ENCODE measurements at regions not wholly inside any gene's neighbourhood (a gene's known extent, or its start where the extent isn't known, plus 50 kb on each side); places are given as distances from the start of the nearest gene placed in this dataset.

GRCh38 chr20:48153103-48153502 lies 367.8 kb upstream of the SULF2 start:
- TF ChIP-seq CTCF (IDR thresholded peaks at IDR 0.05; ENCODE audit: low read depth, low read length), result no peak

GRCh38 chr20:48150568-48150967 lies 365.3 kb upstream of the SULF2 start:
- no peak overlapping the region for H3K4me3 ChIP-seq
- H3K27me3 ChIP-seq, result peaks cover 2% of the 10 kb centered on the region
- H3K4me1 ChIP-seq (ENCODE audit: low read depth), result no peaks in the 10 kb centered on the region
- no peak for DNase-seq (ENCODE audit: low read depth in 1 of 2, low spot score in 1 of 2)
- no peak overlapping the region for H3K27ac ChIP-seq
- no peak for TF ChIP-seq CTCF (IDR thresholded peaks at IDR 0.05; ENCODE audit: low read depth, low read length)
- H3K9me3 ChIP-seq (ENCODE audit: low read depth), result no peaks in the 10 kb centered on the region
- no peaks in the 10 kb centered on the region for H3K36me3 ChIP-seq

More at GRCh38 chr20:48153103-48153502, 367.8 kb upstream of the SULF2 start:
- Histone ChIP-seq H3K27ac (no peak overlapping the region), H3K36me3 (no peaks in the 10 kb centered on the region), H3K27me3 (peaks cover 2% of the 10 kb centered on the region), H3K9me3 (ENCODE audit: low read depth) (no peaks in the 10 kb centered on the region), H3K4me3 (no peak overlapping the region), H3K4me1 (ENCODE audit: low read depth) (no peaks in the 10 kb centered on the region)
- no peak for DNase-seq (ENCODE audit: low read depth in 1 of 2, low spot score in 1 of 2)

- no peaks in the 10 kb centered on the region for H3K36me3 ChIP-seq
- no peaks in the 10 kb centered on the region for H3K4me1 ChIP-seq (ENCODE audit: low read depth)
- no peaks in the 10 kb centered on the region for H3K9me3 ChIP-seq (ENCODE audit: low read depth)
- H3K4me3 ChIP-seq, result no peak overlapping the region
- no peak for TF ChIP-seq CTCF (IDR thresholded peaks at IDR 0.05; ENCODE audit: low read depth, low read length)
- DNase-seq (ENCODE audit: low read depth in 1 of 2, low spot score in 1 of 2), result no peak
- peaks cover 2% of the 10 kb centered on the region for H3K27me3 ChIP-seq
- no peak overlapping the region for H3K27ac ChIP-seq
Observed at GRCh38 chr20:48149902-48150301, 364.6 kb upstream of the SULF2 start.

GRCh38 chr20:48148916-48149672 lies 363.8 kb upstream of the SULF2 start:
- no peak overlapping the region for H3K4me3 ChIP-seq
- no peak for TF ChIP-seq CTCF (IDR thresholded peaks at IDR 0.05; ENCODE audit: low read depth, low read length)

GRCh38 chr20:48148020-48148419 lies 362.7 kb upstream of the SULF2 start:
- Histone ChIP-seq H3K9me3 (ENCODE audit: low read depth) (no peaks in the 10 kb centered on the region), H3K4me1 (ENCODE audit: low read depth) (no peaks in the 10 kb centered on the region), H3K27ac (no peak overlapping the region), H3K36me3 (no peaks in the 10 kb centered on the region), H3K4me3 (no peak overlapping the region), H3K27me3 (peaks cover 2% of the 10 kb centered on the region)
- DNase-seq (ENCODE audit: low read depth in 1 of 2, low spot score in 1 of 2), result no peak
- TF ChIP-seq CTCF (IDR thresholded peaks at IDR 0.05; ENCODE audit: low read depth, low read length), result no peak

More at GRCh38 chr20:48148916-48149672, 363.8 kb upstream of the SULF2 start:
- Histone ChIP-seq H3K36me3 (no peaks in the 10 kb centered on the region), H3K4me1 (ENCODE audit: low read depth) (no peaks in the 10 kb centered on the region), H3K27ac (no peak overlapping the region), H3K27me3 (peaks cover 2% of the 10 kb centered on the region), H3K9me3 (ENCODE audit: low read depth) (no peaks in the 10 kb centered on the region)
- DNase-seq (ENCODE audit: low read depth in 1 of 2, low spot score in 1 of 2), result no peak
